ENCODE measurements at regions not wholly inside any gene's neighbourhood (a gene's known extent, or its start where the extent isn't known, plus 50 kb on each side); places are given as distances from the start of the nearest gene placed in this dataset.

GRCh38 chr14:82224610-82225009, 691.0 kb upstream of the SEL1L start:
- no peak for TF ChIP-seq CTCF (IDR thresholded peaks at IDR 0.05)
- TF ChIP-seq POLR2A (IDR thresholded peaks at IDR 0.05) = no peak

Measured in sigmoid colon (tissue), 3 donors.